ENCODE measurements at regions not wholly inside any gene's neighbourhood (a gene's known extent, or its start where the extent isn't known, plus 50 kb on each side); places are given as distances from the start of the nearest gene placed in this dataset.

DNA sequence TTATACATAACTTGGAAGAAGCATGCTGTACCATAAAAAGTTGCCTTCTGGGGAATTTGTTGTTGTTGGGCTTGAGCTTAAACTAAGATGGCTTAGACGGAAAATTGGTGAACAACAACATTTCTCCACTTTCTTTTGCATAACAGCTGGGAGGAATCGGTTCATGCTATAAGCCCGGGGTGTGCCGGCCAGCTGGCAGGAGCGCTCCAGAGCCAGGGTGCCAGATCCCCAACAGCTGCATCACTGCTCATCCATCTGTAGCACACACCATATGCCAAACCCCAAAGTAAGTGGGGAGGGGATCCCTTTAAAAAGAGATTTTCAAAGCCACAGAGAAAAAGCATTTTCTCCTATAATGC, 419.5 kb upstream of the ARGLU1 start:
- H3K9me2 ChIP-seq (replicated peaks; ENCODE audit: insufficient read depth, low read length): no peaks in the 10 kb centered on the region
- no peaks in the 10 kb centered on the region for H3K79me2 ChIP-seq (ENCODE audit: insufficient read depth, low read length)
- H3K9me3 ChIP-seq (ENCODE audit: insufficient read depth, low read length): no peaks in the 10 kb centered on the region
- H3K36me3 ChIP-seq (ENCODE audit: low read length): no peaks in the 10 kb centered on the region
- H3K9ac ChIP-seq (ENCODE audit: low read length): no peak overlapping the region
- H3K27me3 ChIP-seq (ENCODE audit: low read length): no peaks in the 10 kb centered on the region
- no peak overlapping the region for H3K27ac ChIP-seq (ENCODE audit: low read depth, low read length)
- H4K20me1 ChIP-seq (ENCODE audit: low read depth, low read length): no peaks in the 10 kb centered on the region
- no peaks in the 10 kb centered on the region for H3F3A ChIP-seq (ENCODE audit: insufficient read depth)
- H2AFZ ChIP-seq (ENCODE audit: low read depth, low read length, severe bottlenecking): no peak overlapping the region
- TF ChIP-seq, protein P1, sequence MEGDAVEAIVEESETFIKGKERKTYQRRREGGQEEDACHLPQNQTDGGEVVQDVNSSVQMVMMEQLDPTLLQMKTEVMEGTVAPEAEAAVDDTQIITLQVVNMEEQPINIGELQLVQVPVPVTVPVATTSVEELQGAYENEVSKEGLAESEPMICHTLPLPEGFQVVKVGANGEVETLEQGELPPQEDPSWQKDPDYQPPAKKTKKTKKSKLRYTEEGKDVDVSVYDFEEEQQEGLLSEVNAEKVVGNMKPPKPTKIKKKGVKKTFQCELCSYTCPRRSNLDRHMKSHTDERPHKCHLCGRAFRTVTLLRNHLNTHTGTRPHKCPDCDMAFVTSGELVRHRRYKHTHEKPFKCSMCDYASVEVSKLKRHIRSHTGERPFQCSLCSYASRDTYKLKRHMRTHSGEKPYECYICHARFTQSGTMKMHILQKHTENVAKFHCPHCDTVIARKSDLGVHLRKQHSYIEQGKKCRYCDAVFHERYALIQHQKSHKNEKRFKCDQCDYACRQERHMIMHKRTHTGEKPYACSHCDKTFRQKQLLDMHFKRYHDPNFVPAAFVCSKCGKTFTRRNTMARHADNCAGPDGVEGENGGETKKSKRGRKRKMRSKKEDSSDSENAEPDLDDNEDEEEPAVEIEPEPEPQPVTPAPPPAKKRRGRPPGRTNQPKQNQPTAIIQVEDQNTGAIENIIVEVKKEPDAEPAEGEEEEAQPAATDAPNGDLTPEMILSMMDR (IDR thresholded peaks at IDR 0.05; ENCODE audit: insufficient read depth, low read length, poor library complexity, severe bottlenecking): no peak
- TF ChIP-seq EZH2phosphoT487 (conservative IDR thresholded peaks at IDR 0.05; ENCODE audit: low read length): no peak
- H3K4me2 ChIP-seq (ENCODE audit: low read depth, low read length, poor library complexity, severe bottlenecking): no peak overlapping the region
- H3K4me3 ChIP-seq (ENCODE audit: insufficient read depth, low read length, poor library complexity, severe bottlenecking): no peak overlapping the region

DNA sequence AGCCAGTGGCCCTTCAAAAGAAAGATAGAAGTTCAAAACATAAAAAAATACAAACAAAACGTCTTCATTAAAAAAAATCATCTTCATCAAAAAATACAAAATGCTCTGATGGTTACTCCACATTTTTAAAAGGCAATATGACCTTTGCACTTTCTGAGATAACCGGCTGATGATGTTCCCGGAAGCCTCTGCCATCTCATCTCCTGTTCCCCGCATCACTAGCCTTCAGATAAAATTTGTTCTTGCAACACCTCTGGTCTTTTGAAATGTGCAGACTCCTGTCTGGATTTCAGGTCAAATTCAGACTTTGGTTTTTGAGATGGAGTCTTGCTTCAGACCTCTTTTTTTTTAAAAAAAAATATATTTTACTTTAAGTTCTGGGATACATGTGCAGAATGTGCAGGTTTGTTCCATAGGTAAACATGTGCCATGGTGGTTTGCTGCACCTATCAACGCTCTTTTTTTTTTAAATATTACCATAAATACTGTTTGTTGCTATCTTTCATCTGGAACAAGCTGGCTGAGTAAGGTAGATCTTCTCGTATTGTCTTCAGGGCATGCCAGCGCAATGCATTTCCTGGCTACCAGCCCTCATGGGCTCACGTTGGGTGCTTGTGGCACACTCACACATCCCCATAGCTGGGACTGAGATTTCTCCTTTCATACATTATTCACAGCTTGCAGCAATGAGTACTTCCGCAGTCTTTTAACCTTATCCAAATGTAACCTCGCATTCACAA, 418.9 kb upstream of the ARGLU1 start:
- no peak overlapping the region for H3K4me3 ChIP-seq (ENCODE audit: insufficient read depth, low read length, poor library complexity, severe bottlenecking)
- H3K9ac ChIP-seq (ENCODE audit: low read length): no peak overlapping the region
- TF ChIP-seq EZH2phosphoT487 (conservative IDR thresholded peaks at IDR 0.05; ENCODE audit: low read length): no peak
- TF ChIP-seq, protein P1 (IDR thresholded peaks at IDR 0.05; ENCODE audit: insufficient read depth, low read length, poor library complexity, severe bottlenecking): no peak
- no peaks in the 10 kb centered on the region for H3K79me2 ChIP-seq (ENCODE audit: insufficient read depth, low read length)
- H3K27ac ChIP-seq (ENCODE audit: low read depth, low read length): no peak overlapping the region
- no peaks in the 10 kb centered on the region for H3K9me3 ChIP-seq (ENCODE audit: insufficient read depth, low read length)
- H3K27me3 ChIP-seq (ENCODE audit: low read length): no peaks in the 10 kb centered on the region
- H3F3A ChIP-seq (ENCODE audit: insufficient read depth): no peaks in the 10 kb centered on the region
- H3K36me3 ChIP-seq (ENCODE audit: low read length): no peaks in the 10 kb centered on the region
- no peaks in the 10 kb centered on the region for H4K20me1 ChIP-seq (ENCODE audit: low read depth, low read length)
- no peaks in the 10 kb centered on the region for H3K9me2 ChIP-seq (replicated peaks; ENCODE audit: insufficient read depth, low read length)
- no peak overlapping the region for H2AFZ ChIP-seq (ENCODE audit: low read depth, low read length, severe bottlenecking)
- no peak overlapping the region for H3K4me2 ChIP-seq (ENCODE audit: low read depth, low read length, poor library complexity, severe bottlenecking)

DNA sequence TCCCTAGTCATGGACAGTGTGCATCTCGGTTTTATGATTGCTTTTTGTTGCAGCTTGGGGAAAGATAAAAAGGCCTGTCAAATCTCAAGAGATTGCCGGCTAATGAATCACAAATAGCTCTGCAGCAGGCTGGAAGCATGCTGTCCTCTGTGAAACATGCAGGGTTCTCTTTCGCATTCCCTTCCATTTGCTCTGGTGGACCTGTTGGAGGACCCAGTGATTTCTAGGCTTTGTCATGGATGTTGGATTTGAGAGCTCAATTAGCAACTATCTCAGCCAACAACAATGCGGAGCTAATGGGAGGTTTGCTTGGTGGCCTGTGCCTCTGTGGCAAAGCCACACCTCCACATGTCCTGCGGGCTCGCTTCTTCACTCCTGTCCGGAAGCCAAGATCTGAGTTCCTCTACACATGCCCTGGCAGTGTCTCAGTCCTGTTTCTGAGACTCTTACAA, 418.1 kb upstream of the ARGLU1 start:
- Histone ChIP-seq H3K27ac (ENCODE audit: low read depth, low read length) (no peak overlapping the region), H3K4me3 (ENCODE audit: insufficient read depth, low read length, poor library complexity, severe bottlenecking) (no peak overlapping the region)
- TF ChIP-seq EZH2phosphoT487 (conservative IDR thresholded peaks at IDR 0.05; ENCODE audit: low read length): no peak
- TF ChIP-seq, protein P1 (IDR thresholded peaks at IDR 0.05; ENCODE audit: insufficient read depth, low read length, poor library complexity, severe bottlenecking): no peak

More for the DNA sequence above, 418.1 kb upstream of the ARGLU1 start:
- no peaks in the 10 kb centered on the region for H3K27me3 ChIP-seq (ENCODE audit: low read length)
- no peaks in the 10 kb centered on the region for H3K36me3 ChIP-seq (ENCODE audit: low read length)
- no peak overlapping the region for H3K4me2 ChIP-seq (ENCODE audit: low read depth, low read length, poor library complexity, severe bottlenecking)
- H3F3A ChIP-seq (ENCODE audit: insufficient read depth): no peaks in the 10 kb centered on the region
- H4K20me1 ChIP-seq (ENCODE audit: low read depth, low read length): no peaks in the 10 kb centered on the region
- H3K79me2 ChIP-seq (ENCODE audit: insufficient read depth, low read length): no peaks in the 10 kb centered on the region
- no peak overlapping the region for H3K9ac ChIP-seq (ENCODE audit: low read length)
- H3K9me2 ChIP-seq (replicated peaks; ENCODE audit: insufficient read depth, low read length): no peaks in the 10 kb centered on the region
- no peaks in the 10 kb centered on the region for H3K9me3 ChIP-seq (ENCODE audit: insufficient read depth, low read length)
- no peak overlapping the region for H2AFZ ChIP-seq (ENCODE audit: low read depth, low read length, severe bottlenecking)

All from SU-DHL-6 (cell line).